ENCODE measurements at regions not wholly inside any gene's neighbourhood (a gene's known extent, or its start where the extent isn't known, plus 50 kb on each side); places are given as distances from the start of the nearest gene placed in this dataset.

- TF ChIP-seq PRDM15 (CRISPR knock-in tag; IDR thresholded peaks at IDR 0.05) = no peak
- no peak for TF ChIP-seq E2F5 (CRISPR knock-in tag; IDR thresholded peaks at IDR 0.05)
Measured at GRCh38 chr3:189455641-189456417, 175.4 kb upstream of the TP63 start (continued).

DNA sequence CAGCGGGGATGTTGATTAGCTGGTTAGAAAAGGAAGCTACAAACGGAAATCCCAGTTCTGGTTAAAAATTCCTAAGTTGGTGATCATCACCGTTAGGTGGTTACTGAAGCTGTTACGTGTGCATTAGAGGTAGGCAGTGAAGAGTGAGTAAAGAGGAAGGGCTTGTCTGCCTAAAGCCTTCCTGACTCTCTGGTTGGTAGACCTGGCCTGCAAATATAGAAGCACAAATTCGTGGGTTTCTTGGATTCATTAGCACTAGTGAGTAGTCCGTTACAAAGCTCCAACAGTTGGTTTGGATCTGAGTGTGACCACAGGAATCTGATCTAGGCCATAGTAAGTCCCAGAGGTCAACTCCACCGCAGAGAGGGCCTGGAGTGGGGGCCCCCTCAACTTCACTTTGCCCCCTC lies 174.0 kb upstream of the TP63 start:
- Mint-ChIP-seq H3K4me3 (no peak overlapping the region), H3K36me3 (peaks cover 7% of the 10 kb centered on the region), H3K27ac (no peak overlapping the region), H3K4me1 (peaks cover 11% of the 10 kb centered on the region), H3K9me3 (peaks cover 16% of the 10 kb centered on the region), H3K27me3 (ENCODE audit: low read depth) (no peaks in the 10 kb centered on the region)
- DNase-seq (ENCODE audit: low spot score) = no peak
- POLR2A ChIA-PET = no interaction called here
- TF ChIP-seq MLX (CRISPR knock-in tag; IDR thresholded peaks at IDR 0.05) (no peak), ZNF219 (CRISPR knock-in tag; IDR thresholded peaks at IDR 0.05; ENCODE audit: borderline replicate concordance) (no peak), FOXK1 (CRISPR knock-in tag; IDR thresholded peaks at IDR 0.05) (no peak), IRF1 (CRISPR knock-in tag; IDR thresholded peaks at IDR 0.05) (no peak), NFATC4 (CRISPR knock-in tag; IDR thresholded peaks at IDR 0.05) (no peak), IRF2 (CRISPR knock-in tag; IDR thresholded peaks at IDR 0.05; ENCODE audit: borderline replicate concordance, low read depth) (no peak), PRRX2 (CRISPR knock-in tag; IDR thresholded peaks at IDR 0.05) (no peak), JAZF1 (CRISPR knock-in tag; IDR thresholded peaks at IDR 0.05) (no peak), ZNF416 (CRISPR knock-in tag; IDR thresholded peaks at IDR 0.05) (no peak), FOXJ3 (CRISPR knock-in tag; IDR thresholded peaks at IDR 0.05; ENCODE audit: borderline replicate concordance) (no peak), TCF7 (CRISPR knock-in tag; IDR thresholded peaks at IDR 0.05; ENCODE audit: low read depth) (no peak), ZNF232 (CRISPR knock-in tag; IDR thresholded peaks at IDR 0.05) (no peak), TEAD4 (CRISPR knock-in tag; IDR thresholded peaks at IDR 0.05) (no peak)
- TF ChIP-seq, protein P1, sequence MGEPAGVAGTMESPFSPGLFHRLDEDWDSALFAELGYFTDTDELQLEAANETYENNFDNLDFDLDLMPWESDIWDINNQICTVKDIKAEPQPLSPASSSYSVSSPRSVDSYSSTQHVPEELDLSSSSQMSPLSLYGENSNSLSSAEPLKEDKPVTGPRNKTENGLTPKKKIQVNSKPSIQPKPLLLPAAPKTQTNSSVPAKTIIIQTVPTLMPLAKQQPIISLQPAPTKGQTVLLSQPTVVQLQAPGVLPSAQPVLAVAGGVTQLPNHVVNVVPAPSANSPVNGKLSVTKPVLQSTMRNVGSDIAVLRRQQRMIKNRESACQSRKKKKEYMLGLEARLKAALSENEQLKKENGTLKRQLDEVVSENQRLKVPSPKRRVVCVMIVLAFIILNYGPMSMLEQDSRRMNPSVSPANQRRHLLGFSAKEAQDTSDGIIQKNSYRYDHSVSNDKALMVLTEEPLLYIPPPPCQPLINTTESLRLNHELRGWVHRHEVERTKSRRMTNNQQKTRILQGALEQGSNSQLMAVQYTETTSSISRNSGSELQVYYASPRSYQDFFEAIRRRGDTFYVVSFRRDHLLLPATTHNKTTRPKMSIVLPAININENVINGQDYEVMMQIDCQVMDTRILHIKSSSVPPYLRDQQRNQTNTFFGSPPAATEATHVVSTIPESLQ (CRISPR knock-in tag; IDR thresholded peaks at IDR 0.05) = no peak
- TF ChIP-seq, protein P2, sequence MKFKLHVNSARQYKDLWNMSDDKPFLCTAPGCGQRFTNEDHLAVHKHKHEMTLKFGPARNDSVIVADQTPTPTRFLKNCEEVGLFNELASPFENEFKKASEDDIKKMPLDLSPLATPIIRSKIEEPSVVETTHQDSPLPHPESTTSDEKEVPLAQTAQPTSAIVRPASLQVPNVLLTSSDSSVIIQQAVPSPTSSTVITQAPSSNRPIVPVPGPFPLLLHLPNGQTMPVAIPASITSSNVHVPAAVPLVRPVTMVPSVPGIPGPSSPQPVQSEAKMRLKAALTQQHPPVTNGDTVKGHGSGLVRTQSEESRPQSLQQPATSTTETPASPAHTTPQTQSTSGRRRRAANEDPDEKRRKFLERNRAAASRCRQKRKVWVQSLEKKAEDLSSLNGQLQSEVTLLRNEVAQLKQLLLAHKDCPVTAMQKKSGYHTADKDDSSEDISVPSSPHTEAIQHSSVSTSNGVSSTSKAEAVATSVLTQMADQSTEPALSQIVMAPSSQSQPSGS (CRISPR knock-in tag; IDR thresholded peaks at IDR 0.05; ENCODE audit: borderline replicate concordance, low read depth) = no peak
- TF ChIP-seq, protein P3, sequence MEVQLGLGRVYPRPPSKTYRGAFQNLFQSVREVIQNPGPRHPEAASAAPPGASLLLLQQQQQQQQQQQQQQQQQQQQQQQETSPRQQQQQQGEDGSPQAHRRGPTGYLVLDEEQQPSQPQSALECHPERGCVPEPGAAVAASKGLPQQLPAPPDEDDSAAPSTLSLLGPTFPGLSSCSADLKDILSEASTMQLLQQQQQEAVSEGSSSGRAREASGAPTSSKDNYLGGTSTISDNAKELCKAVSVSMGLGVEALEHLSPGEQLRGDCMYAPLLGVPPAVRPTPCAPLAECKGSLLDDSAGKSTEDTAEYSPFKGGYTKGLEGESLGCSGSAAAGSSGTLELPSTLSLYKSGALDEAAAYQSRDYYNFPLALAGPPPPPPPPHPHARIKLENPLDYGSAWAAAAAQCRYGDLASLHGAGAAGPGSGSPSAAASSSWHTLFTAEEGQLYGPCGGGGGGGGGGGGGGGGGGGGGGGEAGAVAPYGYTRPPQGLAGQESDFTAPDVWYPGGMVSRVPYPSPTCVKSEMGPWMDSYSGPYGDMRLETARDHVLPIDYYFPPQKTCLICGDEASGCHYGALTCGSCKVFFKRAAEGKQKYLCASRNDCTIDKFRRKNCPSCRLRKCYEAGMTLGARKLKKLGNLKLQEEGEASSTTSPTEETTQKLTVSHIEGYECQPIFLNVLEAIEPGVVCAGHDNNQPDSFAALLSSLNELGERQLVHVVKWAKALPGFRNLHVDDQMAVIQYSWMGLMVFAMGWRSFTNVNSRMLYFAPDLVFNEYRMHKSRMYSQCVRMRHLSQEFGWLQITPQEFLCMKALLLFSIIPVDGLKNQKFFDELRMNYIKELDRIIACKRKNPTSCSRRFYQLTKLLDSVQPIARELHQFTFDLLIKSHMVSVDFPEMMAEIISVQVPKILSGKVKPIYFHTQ (CRISPR knock-in tag; IDR thresholded peaks at IDR 0.05) = no peak
- TF ChIP-seq, protein P4, sequence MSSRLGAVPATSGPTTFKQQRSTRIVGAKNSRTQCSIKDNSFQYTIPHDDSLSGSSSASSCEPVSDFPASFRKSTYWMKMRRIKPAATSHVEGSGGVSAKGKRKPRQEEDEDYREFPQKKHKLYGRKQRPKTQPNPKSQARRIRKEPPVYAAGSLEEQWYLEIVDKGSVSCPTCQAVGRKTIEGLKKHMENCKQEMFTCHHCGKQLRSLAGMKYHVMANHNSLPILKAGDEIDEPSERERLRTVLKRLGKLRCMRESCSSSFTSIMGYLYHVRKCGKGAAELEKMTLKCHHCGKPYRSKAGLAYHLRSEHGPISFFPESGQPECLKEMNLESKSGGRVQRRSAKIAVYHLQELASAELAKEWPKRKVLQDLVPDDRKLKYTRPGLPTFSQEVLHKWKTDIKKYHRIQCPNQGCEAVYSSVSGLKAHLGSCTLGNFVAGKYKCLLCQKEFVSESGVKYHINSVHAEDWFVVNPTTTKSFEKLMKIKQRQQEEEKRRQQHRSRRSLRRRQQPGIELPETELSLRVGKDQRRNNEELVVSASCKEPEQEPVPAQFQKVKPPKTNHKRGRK (CRISPR knock-in tag; IDR thresholded peaks at IDR 0.05; ENCODE audit: borderline replicate concordance) = no peak
- TF ChIP-seq, protein P5, sequence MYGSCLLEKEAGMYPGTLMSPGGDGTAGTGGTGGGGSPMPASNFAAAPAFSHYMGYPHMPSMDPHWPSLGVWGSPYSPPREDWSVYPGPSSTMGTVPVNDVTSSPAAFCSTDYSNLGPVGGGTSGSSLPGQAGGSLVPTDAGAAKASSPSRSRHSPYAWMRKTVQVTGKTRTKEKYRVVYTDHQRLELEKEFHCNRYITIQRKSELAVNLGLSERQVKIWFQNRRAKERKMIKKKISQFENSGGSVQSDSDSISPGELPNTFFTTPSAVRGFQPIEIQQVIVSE (CRISPR knock-in tag; IDR thresholded peaks at IDR 0.05; ENCODE audit: borderline replicate concordance) = no peak
- no peak for ATAC-seq
- CTCF ChIA-PET = no interaction called here

All from WTC11 (cell line).